ENCODE measurements at regions not wholly inside any gene's neighbourhood (a gene's known extent, or its start where the extent isn't known, plus 50 kb on each side); places are given as distances from the start of the nearest gene placed in this dataset.

GRCh38 chr12:24742378-24742777 is 206.5 kb downstream of the BCAT1 start:
- Histone ChIP-seq H3K9me2 (replicated peaks; ENCODE audit: low read length) (no peaks in the 10 kb centered on the region), H3F3A (ENCODE audit: low read length, unreplicated experiment) (no peaks in the 10 kb centered on the region), H3K9ac (ENCODE audit: low read length) (no peak overlapping the region), H3K27me3 (ENCODE audit: low read length) (peaks cover 15% of the 10 kb centered on the region), H3K4me3 (ENCODE audit: low read length) (no peak overlapping the region), H2AFZ (ENCODE audit: low read length) (no peak overlapping the region), H3K4me2 (ENCODE audit: low read length) (no peak overlapping the region), H3K9me3 (ENCODE audit: low read length) (no peaks in the 10 kb centered on the region), H3K4me1 (ENCODE audit: insufficient read depth, low read length) (no peaks in the 10 kb centered on the region), H3K79me2 (ENCODE audit: low read length) (no peaks in the 10 kb centered on the region), H3K27ac (ENCODE audit: low read length) (no peak overlapping the region), H4K20me1 (ENCODE audit: low read length) (no peaks in the 10 kb centered on the region), H3K36me3 (ENCODE audit: low read depth, low read length) (no peaks in the 10 kb centered on the region)
- no peak for ATAC-seq
- CTCF ChIA-PET: no interaction called here
- TF ChIP-seq EZH2phosphoT487 (IDR thresholded peaks at IDR 0.05; ENCODE audit: borderline replicate concordance, low read length): no peak
- TF ChIP-seq, protein P1, sequence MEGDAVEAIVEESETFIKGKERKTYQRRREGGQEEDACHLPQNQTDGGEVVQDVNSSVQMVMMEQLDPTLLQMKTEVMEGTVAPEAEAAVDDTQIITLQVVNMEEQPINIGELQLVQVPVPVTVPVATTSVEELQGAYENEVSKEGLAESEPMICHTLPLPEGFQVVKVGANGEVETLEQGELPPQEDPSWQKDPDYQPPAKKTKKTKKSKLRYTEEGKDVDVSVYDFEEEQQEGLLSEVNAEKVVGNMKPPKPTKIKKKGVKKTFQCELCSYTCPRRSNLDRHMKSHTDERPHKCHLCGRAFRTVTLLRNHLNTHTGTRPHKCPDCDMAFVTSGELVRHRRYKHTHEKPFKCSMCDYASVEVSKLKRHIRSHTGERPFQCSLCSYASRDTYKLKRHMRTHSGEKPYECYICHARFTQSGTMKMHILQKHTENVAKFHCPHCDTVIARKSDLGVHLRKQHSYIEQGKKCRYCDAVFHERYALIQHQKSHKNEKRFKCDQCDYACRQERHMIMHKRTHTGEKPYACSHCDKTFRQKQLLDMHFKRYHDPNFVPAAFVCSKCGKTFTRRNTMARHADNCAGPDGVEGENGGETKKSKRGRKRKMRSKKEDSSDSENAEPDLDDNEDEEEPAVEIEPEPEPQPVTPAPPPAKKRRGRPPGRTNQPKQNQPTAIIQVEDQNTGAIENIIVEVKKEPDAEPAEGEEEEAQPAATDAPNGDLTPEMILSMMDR (conservative IDR thresholded peaks at IDR 0.05; ENCODE audit: low read depth, low read length): no peak
- no peak for TF ChIP-seq EZH2 (IDR thresholded peaks at IDR 0.05; ENCODE audit: low read length, unreplicated experiment)
- POLR2A ChIA-PET (ENCODE audit: unreplicated experiment): no interaction called here
- BruUV-seq (replicated peaks): no TSS peak
- intact Hi-C loops (cut with micrococcal nuclease): no loop called here
- DNase-seq: no peak

GRCh38 chr12:24741216-24741615 is 207.7 kb downstream of the BCAT1 start:
- Histone ChIP-seq H3K27ac (ENCODE audit: low read length) (no peak overlapping the region), H3K4me2 (ENCODE audit: low read length) (no peak overlapping the region), H3K9me3 (ENCODE audit: low read length) (no peaks in the 10 kb centered on the region), H3K27me3 (ENCODE audit: low read length) (peaks cover 15% of the 10 kb centered on the region), H3K9me2 (replicated peaks; ENCODE audit: low read length) (no peaks in the 10 kb centered on the region), H3K4me3 (ENCODE audit: low read length) (no peak overlapping the region), H3K9ac (ENCODE audit: low read length) (no peak overlapping the region), H3K79me2 (ENCODE audit: low read length) (no peaks in the 10 kb centered on the region), H3F3A (ENCODE audit: low read length, unreplicated experiment) (no peaks in the 10 kb centered on the region), H2AFZ (ENCODE audit: low read length) (no peak overlapping the region), H4K20me1 (ENCODE audit: low read length) (no peaks in the 10 kb centered on the region), H3K4me1 (ENCODE audit: insufficient read depth, low read length) (no peaks in the 10 kb centered on the region), H3K36me3 (ENCODE audit: low read depth, low read length) (no peaks in the 10 kb centered on the region)
- DNase-seq (no peak), ATAC-seq (no peak)
- BruUV-seq (replicated peaks): no TSS peak
- CTCF ChIA-PET: no interaction called here
- TF ChIP-seq EZH2 (IDR thresholded peaks at IDR 0.05; ENCODE audit: low read length, unreplicated experiment) (no peak), EZH2phosphoT487 (IDR thresholded peaks at IDR 0.05; ENCODE audit: borderline replicate concordance, low read length) (no peak)
- TF ChIP-seq, protein P1 (conservative IDR thresholded peaks at IDR 0.05; ENCODE audit: low read depth, low read length): no peak
- intact Hi-C loops (cut with micrococcal nuclease): no loop called here
- POLR2A ChIA-PET (ENCODE audit: unreplicated experiment): no interaction called here

GRCh38 chr12:24739106-24739779 is 209.7 kb downstream of the BCAT1 start:
- no peak overlapping the region for H3K4me2 ChIP-seq (ENCODE audit: low read length)
- BruUV-seq (replicated peaks): no TSS peak

More at GRCh38 chr12:24739106-24739779, 209.7 kb downstream of the BCAT1 start:
- Histone ChIP-seq H3K27ac (ENCODE audit: low read length) (no peak overlapping the region), H4K20me1 (ENCODE audit: low read length) (no peaks in the 10 kb centered on the region), H3K4me1 (ENCODE audit: insufficient read depth, low read length) (no peaks in the 10 kb centered on the region), H3K79me2 (ENCODE audit: low read length) (no peaks in the 10 kb centered on the region), H3K9me3 (ENCODE audit: low read length) (no peaks in the 10 kb centered on the region), H2AFZ (ENCODE audit: low read length) (no peak overlapping the region), H3K9ac (ENCODE audit: low read length) (no peak overlapping the region), H3K4me3 (ENCODE audit: low read length) (no peak overlapping the region), H3K27me3 (ENCODE audit: low read length) (peaks cover 6% of the 10 kb centered on the region), H3F3A (ENCODE audit: low read length, unreplicated experiment) (no peaks in the 10 kb centered on the region), H3K36me3 (ENCODE audit: low read depth, low read length) (no peaks in the 10 kb centered on the region), H3K9me2 (replicated peaks; ENCODE audit: low read length) (no peaks in the 10 kb centered on the region)
- no peak for ATAC-seq
- ChIA-PET POLR2A (ENCODE audit: unreplicated experiment) (no interaction called here), CTCF (no interaction called here)
- TF ChIP-seq, protein P1 (conservative IDR thresholded peaks at IDR 0.05; ENCODE audit: low read depth, low read length): no peak
- no peak for TF ChIP-seq EZH2 (IDR thresholded peaks at IDR 0.05; ENCODE audit: low read length, unreplicated experiment)
- no peak for TF ChIP-seq EZH2phosphoT487 (IDR thresholded peaks at IDR 0.05; ENCODE audit: borderline replicate concordance, low read length)
- intact Hi-C loops (cut with micrococcal nuclease): no loop called here
- DNase-seq: no peak

All from PC-3 (cell line).